Upper lobe of right lung (tissue), 1 donor: ENCODE measurements at regions not wholly inside any gene's neighbourhood (a gene's known extent, or its start where the extent isn't known, plus 50 kb on each side); places are given as distances from the start of the nearest gene placed in this dataset.
"Not testable (repeated sequence)": the region's sequence is repeated elsewhere in the genome, so short reads cannot be mapped to it uniquely, and the experiment has no call there.

Experiments used
- ATAC-seq: fragments of 200-7000 bp; cut with Tn5 transposase; one replicate; pipeline ENCODE4 v1.9.1; 2020; ENCODE audit warnings: mild to moderate bottlenecking, moderate library complexity
- DNase-seq: peaks from one replicate; pipeline ENCODE4 v3.0.0-alpha.2; 2020
- H3K27ac ChIP-seq: fragments of 200-600 bp; one replicate; pipeline ENCODE4 v1.8.0; 2022
- H3K27me3 ChIP-seq: fragments of 200-600 bp; one replicate; pipeline ENCODE4 v1.8.0; 2022; ENCODE audit warnings: mild to moderate bottlenecking
- H3K36me3 ChIP-seq: fragments of 200-600 bp; one replicate; pipeline ENCODE4 v1.8.0; 2022
- H3K4me1 ChIP-seq: fragments of 200-600 bp; one replicate; pipeline ENCODE4 v1.8.0; 2022
- H3K4me3 ChIP-seq: fragments of 200-600 bp; one replicate; pipeline ENCODE4 v1.8.0; 2022; ENCODE audit warnings: mild to moderate bottlenecking
- H3K9me3 ChIP-seq: fragments of 200-600 bp; one replicate; pipeline ENCODE4 v1.8.0; 2022
- CTCF ChIP-seq: fragments of 200-600 bp; IDR thresholded peaks from one replicate; pipeline ENCODE4 v1.8.0; 2022; ENCODE audit warnings: antibody characterized with exemption
- intact Hi-C: fragments of 100-400 bp; cut with DNase I; formaldehyde crosslinking; loops from one replicate; pipeline ENCODE4 v1.11.0; 2022
- donor health status: DM: no; HTN: yes; CAD: no; lungs with severe emphysema.

- ATAC-seq (no peak), DNase-seq (no peak)
- Histone ChIP-seq H3K4me1 (no peaks in the 10 kb centered on the region), H3K36me3 (no peaks in the 10 kb centered on the region), H3K9me3 (no peaks in the 10 kb centered on the region), H3K27ac (no peak overlapping the region), H3K27me3 (no peaks in the 10 kb centered on the region), H3K4me3 (no peak overlapping the region)
- intact Hi-C loops: no loop called here
- TF ChIP-seq CTCF: no peak
Measured at GRCh38 chr6:4413073-4413472, 277.7 kb upstream of the ECI2 start.

- DNase-seq: no peak
- TF ChIP-seq CTCF: no peak
- no peak overlapping the region for H3K4me3 ChIP-seq
- intact Hi-C loops: no loop called here
- H3K27ac ChIP-seq: no peak overlapping the region
- ATAC-seq: no peak
- no peaks in the 10 kb centered on the region for H3K9me3 ChIP-seq
- no peaks in the 10 kb centered on the region for H3K27me3 ChIP-seq
- H3K4me1 ChIP-seq: no peaks in the 10 kb centered on the region
- H3K36me3 ChIP-seq: no peaks in the 10 kb centered on the region
Measured at GRCh38 chr6:4412488-4412887, 277.1 kb upstream of the ECI2 start.

- Histone ChIP-seq H3K27ac (no peak overlapping the region), H3K4me1 (no peaks in the 10 kb centered on the region), H3K27me3 (no peaks in the 10 kb centered on the region), H3K36me3 (no peaks in the 10 kb centered on the region), H3K9me3 (no peaks in the 10 kb centered on the region), H3K4me3 (no peak overlapping the region)
- TF ChIP-seq CTCF: no peak
- intact Hi-C loops: no loop called here
- DNase-seq (no peak), ATAC-seq (no peak)
Measured at GRCh38 chr6:4412077-4412476, 276.7 kb upstream of the ECI2 start.

- ATAC-seq: peak; percentile 65
- H3K27ac ChIP-seq, H3K4me3 ChIP-seq, H3K9me3 ChIP-seq, DNase-seq, intact Hi-C loops, H3K36me3 ChIP-seq, H3K4me1 ChIP-seq, H3K27me3 ChIP-seq: not testable (repeated sequence)
Measured at GRCh38 chr6:4407710-4408109, 272.3 kb upstream of the ECI2 start.

GRCh38 chr6:4405621-4406212 lies 270.3 kb upstream of the ECI2 start:
- H3K36me3 ChIP-seq: no peaks in the 10 kb centered on the region
- no peak overlapping the region for H3K4me3 ChIP-seq
- intact Hi-C loops: no loop called here
- H3K27me3 ChIP-seq: no peaks in the 10 kb centered on the region
- TF ChIP-seq CTCF: no peak
- ATAC-seq (no peak), DNase-seq (no peak)
- no peak overlapping the region for H3K27ac ChIP-seq
- H3K9me3 ChIP-seq: no peaks in the 10 kb centered on the region
- H3K4me1 ChIP-seq: peaks cover 5% of the 10 kb centered on the region

- intact Hi-C loops: no loop called here
- Histone ChIP-seq H3K36me3 (no peaks in the 10 kb centered on the region), H3K4me1 (peaks cover 5% of the 10 kb centered on the region), H3K27me3 (no peaks in the 10 kb centered on the region), H3K27ac (no peak overlapping the region), H3K4me3 (no peak overlapping the region), H3K9me3 (no peaks in the 10 kb centered on the region)
- ATAC-seq: no peak
- no peak for DNase-seq
- no peak for TF ChIP-seq CTCF
Measured at GRCh38 chr6:4404415-4404814, 269.0 kb upstream of the ECI2 start.
